Breast epithelium (tissue), 3 donors: ENCODE measurements at regions not wholly inside any gene's neighbourhood (a gene's known extent, or its start where the extent isn't known, plus 50 kb on each side); places are given as distances from the start of the nearest gene placed in this dataset.

Experiments
- POLR2A ChIP-seq: fragments of 450-650 bp; IDR thresholded peaks from one replicate; pipeline ENCODE4 v1.6.1; 2016; ENCODE audit warnings: antibody characterized with exemption, mild to moderate bottlenecking, moderate library complexity
- POLR2AphosphoS5 ChIP-seq, 3 donors: sonication (generic); formaldehyde crosslinking; IDR thresholded peaks; one replicate each; pipeline ENCODE4 v1.6.1; 2017; ENCODE audit warnings: antibody characterized with exemption in 3 of 3
- TF ChIP-seq, protein P1 (sequence below), 3 donors: fragments of 450-650 bp; IDR thresholded peaks; one replicate each; pipeline ENCODE4 v1.5.1; 2016 to 2017; ENCODE audit warnings: antibody characterized with exemption in 3 of 3, mild to moderate bottlenecking in 3 of 3, moderate library complexity in 3 of 3

GRCh38 chr3:110749006-110749405 is 322.6 kb upstream of the NECTIN3 start:
- TF ChIP-seq, protein P1, sequence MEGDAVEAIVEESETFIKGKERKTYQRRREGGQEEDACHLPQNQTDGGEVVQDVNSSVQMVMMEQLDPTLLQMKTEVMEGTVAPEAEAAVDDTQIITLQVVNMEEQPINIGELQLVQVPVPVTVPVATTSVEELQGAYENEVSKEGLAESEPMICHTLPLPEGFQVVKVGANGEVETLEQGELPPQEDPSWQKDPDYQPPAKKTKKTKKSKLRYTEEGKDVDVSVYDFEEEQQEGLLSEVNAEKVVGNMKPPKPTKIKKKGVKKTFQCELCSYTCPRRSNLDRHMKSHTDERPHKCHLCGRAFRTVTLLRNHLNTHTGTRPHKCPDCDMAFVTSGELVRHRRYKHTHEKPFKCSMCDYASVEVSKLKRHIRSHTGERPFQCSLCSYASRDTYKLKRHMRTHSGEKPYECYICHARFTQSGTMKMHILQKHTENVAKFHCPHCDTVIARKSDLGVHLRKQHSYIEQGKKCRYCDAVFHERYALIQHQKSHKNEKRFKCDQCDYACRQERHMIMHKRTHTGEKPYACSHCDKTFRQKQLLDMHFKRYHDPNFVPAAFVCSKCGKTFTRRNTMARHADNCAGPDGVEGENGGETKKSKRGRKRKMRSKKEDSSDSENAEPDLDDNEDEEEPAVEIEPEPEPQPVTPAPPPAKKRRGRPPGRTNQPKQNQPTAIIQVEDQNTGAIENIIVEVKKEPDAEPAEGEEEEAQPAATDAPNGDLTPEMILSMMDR (IDR thresholded peaks at IDR 0.05): no peak
- TF ChIP-seq POLR2AphosphoS5 (IDR thresholded peaks at IDR 0.05): no peak
- no peak for TF ChIP-seq POLR2A
